ENCODE measurements at regions not wholly inside any gene's neighbourhood (a gene's known extent, or its start where the extent isn't known, plus 50 kb on each side); places are given as distances from the start of the nearest gene placed in this dataset.

- no peak for DNase-seq
These were observed 316.8 kb upstream of the KLF12 start for GRCh38 chr13:74450964-74451363.

GRCh38 chr13:74450525-74450845, 316.3 kb upstream of the KLF12 start:
- no peak for DNase-seq

GRCh38 chr13:74449811-74450524, 315.8 kb upstream of the KLF12 start:
- no peak for DNase-seq

GRCh38 chr13:74444864-74445479, 310.8 kb upstream of the KLF12 start:
- no peak for DNase-seq

- DNase-seq = no peak
These were observed 310.0 kb upstream of the KLF12 start for GRCh38 chr13:74444161-74444571.

- no peak for DNase-seq
These were observed 309.4 kb upstream of the KLF12 start for GRCh38 chr13:74443631-74444030.

GRCh38 chr13:74442751-74443150, 308.5 kb upstream of the KLF12 start:
- no peak for DNase-seq

GRCh38 chr13:74438901-74439300, 304.7 kb upstream of the KLF12 start:
- no peak for DNase-seq

GRCh38 chr13:74434782-74435181, 300.6 kb upstream of the KLF12 start:
- no peak for DNase-seq

- DNase-seq = no peak
These were observed 290.3 kb upstream of the KLF12 start for GRCh38 chr13:74424455-74424854.

- DNase-seq = no peak
These were observed 289.2 kb upstream of the KLF12 start for GRCh38 chr13:74423434-74423833.

- DNase-seq = no peak
These were observed 280.3 kb upstream of the KLF12 start for GRCh38 chr13:74414458-74414857.

GRCh38 chr13:74413482-74413881, 279.3 kb upstream of the KLF12 start:
- DNase-seq = no peak

GRCh38 chr13:74409551-74409950, 275.3 kb upstream of the KLF12 start:
- DNase-seq = no peak

GRCh38 chr13:74406420-74406819, 272.2 kb upstream of the KLF12 start:
- DNase-seq = no peak

- no peak for DNase-seq
These were observed 264.4 kb upstream of the KLF12 start for GRCh38 chr13:74398599-74398998.

- DNase-seq = no peak
These were observed 254.9 kb upstream of the KLF12 start for GRCh38 chr13:74389056-74389455.

- no peak for DNase-seq
These were observed 254.4 kb upstream of the KLF12 start for GRCh38 chr13:74388626-74389025.

GRCh38 chr13:74372511-74372910, 238.3 kb upstream of the KLF12 start:
- DNase-seq = no peak

GRCh38 chr13:74367193-74367592, 233.0 kb upstream of the KLF12 start:
- no peak for DNase-seq

GRCh38 chr13:74361274-74361673, 227.1 kb upstream of the KLF12 start:
- DNase-seq = no peak

- DNase-seq = no peak
These were observed 212.8 kb upstream of the KLF12 start for GRCh38 chr13:74346960-74347359.

- DNase-seq = no peak
These were observed 204.1 kb upstream of the KLF12 start for GRCh38 chr13:74338341-74338740.

- DNase-seq = no peak
These were observed 202.3 kb upstream of the KLF12 start for GRCh38 chr13:74336546-74336945.

GRCh38 chr13:74335370-74335769, 201.2 kb upstream of the KLF12 start:
- no peak for DNase-seq
